K562 (cell line): ENCODE measurements at regions not wholly inside any gene's neighbourhood (a gene's known extent, or its start where the extent isn't known, plus 50 kb on each side); places are given as distances from the start of the nearest gene placed in this dataset.

ENCODE experiments used
- ATAC-seq: fragments of 200-7000 bp; cut with Tn5 transposase; 3 replicates; pipeline ENCODE4 v1.9.1; 2020; ENCODE audit warnings: moderate library complexity
- BruUV-seq: library from RNA; stranded (reverse); fragments of 400-500 nt; replicated peaks from 2 replicates; lab custom pipeline; 2021; lab: Mats Ljungman, UMichigan
- CTCF ChIA-PET: fragments of 300-600 bp; formaldehyde crosslinking; extraction: SDS; loops from one replicate; lab custom pipeline; 2021; ENCODE audit warnings: low intra/inter-chr PET ratio; lab: Yijun Ruan, JAX
- POLR2A ChIA-PET: fragments of 300-600, 350-650 bp; sonication (Branson Sonifier 250); formaldehyde crosslinking; extraction: SDS; loops from one replicate; lab custom pipeline; 2021; ENCODE audit warnings: antibody characterized with exemption, inconsistent platforms; lab: Yijun Ruan, JAX
- DNase-seq, 4 experiments: peaks; one replicate each; pipeline versions ENCODE4 v3.0.0 to v3.0.0-alpha.2; 2011 to 2018; ENCODE audit warnings: low spot score in 3 of 4, mixed read lengths in 3 of 4; ENCODE audit errors: extremely low read depth in 1 of 4
- FAIRE-seq: peaks from 2 replicates; lab custom pipeline; 2011; peaks lifted over from hg19 to GRCh38; lab: Jason Lieb, UNC
- H2AFZ ChIP-seq: 2 replicates; pipeline ENCODE4 v1.6.0; 2011; ENCODE audit warnings: low read depth, low read length, control low read depth, inconsistent platforms
- H3K27ac ChIP-seq: fragments of 200-600 bp; 3 replicates; pipeline ENCODE4 v1.8.0; 2011; ENCODE audit warnings: low read depth, mild to moderate bottlenecking, control low read depth, inconsistent platforms, low read length, moderate library complexity, mixed read lengths; ENCODE audit errors: extremely low read depth
- H3K27me3 ChIP-seq, 2 experiments: fragments of 300-600 bp in 1 of 2; 2 replicates in 1 of 2; 3 replicates in 1 of 2; pipeline versions ENCODE4 v1.6.0 to v1.8.0; 2011; ENCODE audit warnings: inconsistent platforms in 2 of 2, low read length in 2 of 2, mild to moderate bottlenecking in 1 of 2, mixed read lengths in 1 of 2, moderate library complexity in 1 of 2; ENCODE audit not compliant: control insufficient read depth in 2 of 2, insufficient read depth in 2 of 2
- H3K36me3 ChIP-seq: fragments of 300-600 bp; 3 replicates; pipeline ENCODE4 v1.8.0; 2011; ENCODE audit warnings: mild to moderate bottlenecking, low read length, inconsistent platforms; ENCODE audit not compliant: control insufficient read depth, insufficient read depth
- H3K4me1 ChIP-seq, 2 experiments: fragments of 200-600 bp in 1 of 2; replicated peaks in 1 of 2; 2 replicates in 1 of 2; 3 replicates in 1 of 2; pipeline versions ENCODE4 v1.5.1 to v1.8.0; 2011; ENCODE audit warnings: inconsistent platforms in 2 of 2, low read length in 2 of 2, mild to moderate bottlenecking in 1 of 2, mixed read lengths in 1 of 2, moderate library complexity in 1 of 2; ENCODE audit not compliant: control insufficient read depth in 2 of 2, insufficient read depth in 2 of 2
- H3K4me2 ChIP-seq: 2 replicates; pipeline ENCODE4 v1.6.1; 2011; ENCODE audit warnings: low read length, control low read depth, inconsistent platforms, mixed read lengths; ENCODE audit not compliant: insufficient read depth
- H3K4me3 ChIP-seq: fragments of 200-600 bp; sonication (generic), shearing (Covaris generic); 2 replicates; pipeline ENCODE4 v1.5.1; 2016; ENCODE audit warnings: control low read depth, inconsistent platforms
- H3K79me2 ChIP-seq: fragments of 200-600 bp; 3 replicates; pipeline ENCODE4 v1.8.0; 2011; ENCODE audit warnings: low read length, inconsistent platforms; ENCODE audit not compliant: control insufficient read depth, insufficient read depth
- H3K9ac ChIP-seq, 2 experiments: 2 replicates each; pipeline versions ENCODE4 v1.6.0 to v1.6.1; 2011; ENCODE audit warnings: low read depth in 2 of 2, low read length in 2 of 2, control low read depth in 1 of 2, inconsistent platforms in 1 of 2, mild to moderate bottlenecking in 1 of 2, mixed read lengths in 1 of 2; ENCODE audit not compliant: insufficient read depth in 1 of 2
- H3K9me1 ChIP-seq: one replicate; pipeline ENCODE4 v1.6.0; 2011; ENCODE audit warnings: inconsistent platforms, mild to moderate bottlenecking, low read length, moderate library complexity; ENCODE audit not compliant: control insufficient read depth, insufficient read depth
- H3K9me3 ChIP-seq: replicated peaks from 2 replicates; pipeline ENCODE4 v1.5.1; 2011; ENCODE audit warnings: low read depth, low read length, inconsistent platforms; ENCODE audit not compliant: control insufficient read depth, insufficient read depth
- H4K20me1 ChIP-seq: replicated peaks from 2 replicates; pipeline ENCODE4 v1.6.1; 2011; ENCODE audit warnings: low read length, inconsistent platforms, mixed read lengths; ENCODE audit not compliant: control insufficient read depth, insufficient read depth
- CEBPG ChIP-seq, 3 experiments: fragments of 200-800 bp in 1 of 3; sonication (Bioruptor generic) in 1 of 3; sonication (generic) in 1 of 3; formaldehyde crosslinking in 1 of 3; IDR thresholded peaks in 2 of 3; conservative IDR thresholded peaks in 1 of 3; 2 replicates each; pipeline versions ENCODE4 v1.6.1 to v1.8.0; 2016 to 2022; ENCODE audit warnings: missing compliant biosample characterization in 2 of 3, missing genetic modification characterization in 2 of 3, mild to moderate bottlenecking in 1 of 3, missing genetic modification reagents in 1 of 3
- TGIF2 ChIP-seq: sonication (generic); formaldehyde crosslinking; IDR thresholded peaks from 2 replicates; pipeline ENCODE4 v1.8.1; 2022; ENCODE audit warnings: mild to moderate bottlenecking, missing genetic modification reagents, moderate library complexity
- WGBS: fragments of 100-300 bp; shearing (Covaris generic); methylation state at CpG from one replicate; pipeline ENCODE4 v1.1.6; 2016; ENCODE audit warnings: low coverage, mixed read lengths; ENCODE audit not compliant: insufficient coverage; ENCODE audit errors: missing lambda C conversion rate; 5-methylcytosine and 5-hydroxymethylcytosine counted together
- in situ Hi-C: fragments of 300-500 bp; cut with MboI; formaldehyde crosslinking; loops from 4 replicates; pipeline ENCODE4 v1.15.0; 2018; ENCODE audit warnings: inconsistent platforms, mixed read lengths
- intact Hi-C: fragments of 100-400 bp; cut with micrococcal nuclease; formaldehyde crosslinking; loops from 2 replicates; pipeline ENCODE4 v1.14.2; 2022
- TF ChIP-seq, protein P1 (sequence below): fragments of 200-800 bp; sonication (Bioruptor generic); IDR thresholded peaks from 2 replicates; pipeline ENCODE4 v1.6.1; 2016; ENCODE audit warnings: missing genetic modification characterization, missing compliant biosample characterization

DNA sequence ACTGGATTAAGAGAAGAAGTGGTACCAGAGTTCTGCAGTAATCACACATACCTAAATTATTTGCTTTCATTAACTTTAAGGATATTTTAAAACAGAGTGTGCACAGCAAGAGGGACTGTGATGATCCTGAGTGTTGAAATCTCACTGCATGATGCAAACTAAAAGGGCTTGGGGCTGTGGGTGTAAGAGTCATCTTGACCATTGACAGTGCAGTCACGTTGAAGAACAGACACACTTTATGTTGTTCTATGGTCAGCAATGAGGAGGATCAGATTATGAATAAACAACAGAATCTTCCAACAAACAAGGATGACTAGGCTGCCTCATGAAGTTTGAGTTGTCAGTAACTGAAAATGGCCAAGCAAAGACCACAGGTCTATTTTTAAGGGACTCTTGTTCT lies 87.2 kb upstream of the GALNT5 start:
- in situ Hi-C loops (no loop called here), intact Hi-C loops (no loop called here)
- CTCF ChIA-PET = no interaction called here
- no peak overlapping the region for H3K27ac ChIP-seq
- no peaks in the 10 kb centered on the region for H3K9me1 ChIP-seq
- POLR2A ChIA-PET = no interaction called here
- TF ChIP-seq TGIF2 (no peak), CEBPG (CRISPR knock-in tag; IDR thresholded peaks at IDR 0.05) (no peak), CEBPG (tag; conservative IDR thresholded peaks at IDR 0.05 in 1 of 2, IDR thresholded peaks at IDR 0.05 in 1 of 2) (peak in 1 of 2 experiments; percentile 63; a peak in 1 of 4 replicates)
- ATAC-seq (no peak), FAIRE-seq (no peak), DNase-seq (no peak)
- no peaks in the 10 kb centered on the region for H3K9me3 ChIP-seq
- H2AFZ ChIP-seq = peak overlapping the region; percentile 50; the same call in 1 of the 2 replicates
- no peak overlapping the region for H3K4me3 ChIP-seq
- H3K4me2 ChIP-seq = no peak overlapping the region
- no peaks in the 10 kb centered on the region for H4K20me1 ChIP-seq
- H3K79me2 ChIP-seq = no peaks in the 10 kb centered on the region
- no peaks in the 10 kb centered on the region for H3K36me3 ChIP-seq
- H3K27me3 ChIP-seq = no peaks in the 10 kb centered on the region
- 5% methylated on average over 1 of the region's 1 CpG for WGBS
- H3K9ac ChIP-seq = no peak overlapping the region
- BruUV-seq = no TSS peak
- no peaks in the 10 kb centered on the region for H3K4me1 ChIP-seq

DNA sequence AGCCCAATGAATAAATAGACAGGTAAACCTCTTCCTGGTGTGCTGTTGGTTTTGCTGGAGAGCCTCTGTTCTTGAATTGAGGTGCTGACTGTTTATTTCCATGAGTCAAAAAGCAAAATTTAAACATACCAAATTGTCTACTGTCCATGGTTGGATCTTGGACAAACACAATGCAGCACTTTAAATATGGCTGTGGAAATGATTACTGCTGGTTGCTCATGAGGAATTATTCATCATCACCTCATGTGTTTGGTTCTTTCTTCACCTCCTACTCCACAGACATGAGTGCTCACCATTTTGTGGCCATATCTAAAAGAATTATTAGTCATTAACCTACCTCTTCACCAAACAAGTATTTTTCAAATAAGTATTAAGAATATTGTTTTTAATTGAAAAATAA lies 85.3 kb upstream of the GALNT5 start:
- H3K9me1 ChIP-seq = no peaks in the 10 kb centered on the region
- no peak for ATAC-seq
- TF ChIP-seq, protein P1, sequence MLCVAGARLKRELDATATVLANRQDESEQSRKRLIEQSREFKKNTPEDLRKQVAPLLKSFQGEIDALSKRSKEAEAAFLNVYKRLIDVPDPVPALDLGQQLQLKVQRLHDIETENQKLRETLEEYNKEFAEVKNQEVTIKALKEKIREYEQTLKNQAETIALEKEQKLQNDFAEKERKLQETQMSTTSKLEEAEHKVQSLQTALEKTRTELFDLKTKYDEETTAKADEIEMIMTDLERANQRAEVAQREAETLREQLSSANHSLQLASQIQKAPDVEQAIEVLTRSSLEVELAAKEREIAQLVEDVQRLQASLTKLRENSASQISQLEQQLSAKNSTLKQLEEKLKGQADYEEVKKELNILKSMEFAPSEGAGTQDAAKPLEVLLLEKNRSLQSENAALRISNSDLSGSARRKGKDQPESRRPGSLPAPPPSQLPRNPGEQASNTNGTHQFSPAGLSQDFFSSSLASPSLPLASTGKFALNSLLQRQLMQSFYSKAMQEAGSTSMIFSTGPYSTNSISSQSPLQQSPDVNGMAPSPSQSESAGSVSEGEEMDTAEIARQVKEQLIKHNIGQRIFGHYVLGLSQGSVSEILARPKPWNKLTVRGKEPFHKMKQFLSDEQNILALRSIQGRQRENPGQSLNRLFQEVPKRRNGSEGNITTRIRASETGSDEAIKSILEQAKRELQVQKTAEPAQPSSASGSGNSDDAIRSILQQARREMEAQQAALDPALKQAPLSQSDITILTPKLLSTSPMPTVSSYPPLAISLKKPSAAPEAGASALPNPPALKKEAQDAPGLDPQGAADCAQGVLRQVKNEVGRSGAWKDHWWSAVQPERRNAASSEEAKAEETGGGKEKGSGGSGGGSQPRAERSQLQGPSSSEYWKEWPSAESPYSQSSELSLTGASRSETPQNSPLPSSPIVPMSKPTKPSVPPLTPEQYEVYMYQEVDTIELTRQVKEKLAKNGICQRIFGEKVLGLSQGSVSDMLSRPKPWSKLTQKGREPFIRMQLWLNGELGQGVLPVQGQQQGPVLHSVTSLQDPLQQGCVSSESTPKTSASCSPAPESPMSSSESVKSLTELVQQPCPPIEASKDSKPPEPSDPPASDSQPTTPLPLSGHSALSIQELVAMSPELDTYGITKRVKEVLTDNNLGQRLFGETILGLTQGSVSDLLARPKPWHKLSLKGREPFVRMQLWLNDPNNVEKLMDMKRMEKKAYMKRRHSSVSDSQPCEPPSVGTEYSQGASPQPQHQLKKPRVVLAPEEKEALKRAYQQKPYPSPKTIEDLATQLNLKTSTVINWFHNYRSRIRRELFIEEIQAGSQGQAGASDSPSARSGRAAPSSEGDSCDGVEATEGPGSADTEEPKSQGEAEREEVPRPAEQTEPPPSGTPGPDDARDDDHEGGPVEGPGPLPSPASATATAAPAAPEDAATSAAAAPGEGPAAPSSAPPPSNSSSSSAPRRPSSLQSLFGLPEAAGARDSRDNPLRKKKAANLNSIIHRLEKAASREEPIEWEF (CRISPR knock-in tag) = no peak
- TF ChIP-seq, all 486 proteins: peak for 0
- no peaks in the 10 kb centered on the region for H3K9me3 ChIP-seq
- ChIA-PET CTCF (no interaction called here), POLR2A (no interaction called here)
- H4K20me1 ChIP-seq = no peaks in the 10 kb centered on the region
- no peak overlapping the region for H3K9ac ChIP-seq
- in situ Hi-C loops (no loop called here), intact Hi-C loops (no loop called here)
- H3K4me1 ChIP-seq = no peaks in the 10 kb centered on the region
- H3K36me3 ChIP-seq = no peaks in the 10 kb centered on the region
- BruUV-seq = no TSS peak
- FAIRE-seq (no peak), DNase-seq (no peak)
- H3K4me2 ChIP-seq = no peak overlapping the region
- no peak overlapping the region for H3K27ac ChIP-seq
- H2AFZ ChIP-seq = no peak overlapping the region
- H3K4me3 ChIP-seq = no peak overlapping the region
- H3K27me3 ChIP-seq = no peaks in the 10 kb centered on the region
- H3K79me2 ChIP-seq = no peaks in the 10 kb centered on the region
